Activated CD8-positive, alpha-beta T cell treated with anti-CD3 and anti-CD28 coated beads for 36 hours (primary cell): ENCODE measurements at regions not wholly inside any gene's neighbourhood (a gene's known extent, or its start where the extent isn't known, plus 50 kb on each side); places are given as distances from the start of the nearest gene placed in this dataset.

Experiments
- ATAC-seq: fragments of 200-7000 bp; cut with Tn5 transposase; one replicate; pipeline ENCODE4 v1.10.0; 2021; ENCODE audit warnings: mild to moderate bottlenecking, moderate library complexity
- CTCF ChIA-PET: fragments of 350-600 bp; sonication (Branson Sonifier 250); formaldehyde crosslinking; loops from one replicate; lab custom pipeline; 2021; ENCODE audit warnings: antibody characterized with exemption; lab: Charles Lee
- POLR2A ChIA-PET: fragments of 350-600 bp; sonication (Branson Sonifier 250); formaldehyde crosslinking; loops from one replicate; lab custom pipeline; 2021; ENCODE audit warnings: antibody characterized with exemption; lab: Charles Lee
- DNase-seq: peaks from one replicate; pipeline ENCODE4 v3.0.0-alpha.2; 2020
- H3K27ac Mint-ChIP-seq: one replicate; pipeline ENCODE4 v1.8.0; 2021; ENCODE audit warnings: mild to moderate bottlenecking, mixed read lengths
- H3K27me3 Mint-ChIP-seq: one replicate; pipeline ENCODE4 v1.8.0; 2021; ENCODE audit warnings: mixed read lengths
- H3K36me3 Mint-ChIP-seq: one replicate; pipeline ENCODE4 v1.8.0; 2021; ENCODE audit warnings: low read depth, mixed read lengths
- H3K4me1 Mint-ChIP-seq: one replicate; pipeline ENCODE4 v1.8.0; 2021; ENCODE audit warnings: low read depth, mixed read lengths
- H3K4me3 Mint-ChIP-seq: one replicate; pipeline ENCODE4 v1.8.0; 2021; ENCODE audit warnings: mild to moderate bottlenecking, moderate library complexity, mixed read lengths
- H3K9me3 Mint-ChIP-seq: one replicate; pipeline ENCODE4 v1.8.0; 2021; ENCODE audit warnings: mixed read lengths
- CTCF ChIP-seq: fragments of 200-600 bp; IDR thresholded peaks from one replicate; pipeline ENCODE4 v1.8.0; 2022; ENCODE audit warnings: antibody characterized with exemption, mild to moderate bottlenecking
- intact Hi-C: fragments of 100-400 bp; cut with micrococcal nuclease; formaldehyde crosslinking; loops from one replicate; pipeline ENCODE4 v1.10.0; 2022

GRCh38 chr13:99847318-99847750 is 124.2 kb downstream of the ZIC5 start:
- Mint-ChIP-seq H3K9me3 (no peaks in the 10 kb centered on the region), H3K27me3 (no peaks in the 10 kb centered on the region), H3K4me3 (no peak overlapping the region), H3K36me3 (no peaks in the 10 kb centered on the region), H3K27ac (no peak overlapping the region), H3K4me1 (no peaks in the 10 kb centered on the region)
- no peak for TF ChIP-seq CTCF
- intact Hi-C loops, result no loop called here
- ATAC-seq (no peak), DNase-seq (no peak)
- CTCF ChIA-PET, result no interaction called here
- POLR2A ChIA-PET, result no interaction called here

GRCh38 chr13:99845161-99845874 is 126.2 kb downstream of the ZIC5 start:
- H3K27me3 Mint-ChIP-seq, result no peaks in the 10 kb centered on the region
- no peak overlapping the region for H3K4me3 Mint-ChIP-seq
- CTCF ChIA-PET, result interaction anchor here (1.6 kb wide), 1 partner anchor 33 kb away, joined by 4 read pairs; no protein-coding TSS in a partner anchor
- H3K27ac Mint-ChIP-seq, result no peak overlapping the region
- POLR2A ChIA-PET, result no interaction called here
- H3K9me3 Mint-ChIP-seq, result no peaks in the 10 kb centered on the region
- DNase-seq (no peak), ATAC-seq (no peak)
- intact Hi-C loops, result no loop called here
- no peak for TF ChIP-seq CTCF
- no peaks in the 10 kb centered on the region for H3K36me3 Mint-ChIP-seq
- no peaks in the 10 kb centered on the region for H3K4me1 Mint-ChIP-seq

- Mint-ChIP-seq H3K4me1 (no peaks in the 10 kb centered on the region), H3K27ac (no peak overlapping the region), H3K9me3 (no peaks in the 10 kb centered on the region), H3K4me3 (no peak overlapping the region), H3K27me3 (no peaks in the 10 kb centered on the region), H3K36me3 (no peaks in the 10 kb centered on the region)
- no peak for DNase-seq
- intact Hi-C loops, result no loop called here
- ChIA-PET CTCF (no interaction called here), POLR2A (no interaction called here)
- no peak for TF ChIP-seq CTCF
- ATAC-seq, result no peak
Observed at GRCh38 chr13:99844421-99844820, 127.1 kb downstream of the ZIC5 start.

GRCh38 chr13:99843872-99844271 is 127.7 kb downstream of the ZIC5 start:
- ChIA-PET POLR2A (no interaction called here), CTCF (interaction anchor here (1.3 kb wide), 1 partner anchor 56 kb away, joined by 3 read pairs; no protein-coding TSS in a partner anchor)
- intact Hi-C loops, result no loop called here
- Mint-ChIP-seq H3K36me3 (no peaks in the 10 kb centered on the region), H3K27me3 (no peaks in the 10 kb centered on the region), H3K4me1 (no peaks in the 10 kb centered on the region), H3K27ac (no peak overlapping the region), H3K4me3 (no peak overlapping the region), H3K9me3 (no peaks in the 10 kb centered on the region)
- TF ChIP-seq CTCF, result no peak
- DNase-seq (no peak), ATAC-seq (no peak)

GRCh38 chr13:99842405-99842804 is 129.2 kb downstream of the ZIC5 start:
- CTCF ChIA-PET, result interaction anchor here (1.3 kb wide), 1 partner anchor 58 kb away, joined by 3 read pairs; no protein-coding TSS in a partner anchor
- no peak for TF ChIP-seq CTCF
- H3K36me3 Mint-ChIP-seq, result no peaks in the 10 kb centered on the region

More at GRCh38 chr13:99842405-99842804, 129.2 kb downstream of the ZIC5 start:
- Mint-ChIP-seq H3K4me3 (no peak overlapping the region), H3K27ac (no peak overlapping the region), H3K4me1 (no peaks in the 10 kb centered on the region), H3K9me3 (no peaks in the 10 kb centered on the region), H3K27me3 (no peaks in the 10 kb centered on the region)
- DNase-seq, result no peak
- no peak for ATAC-seq
- POLR2A ChIA-PET, result no interaction called here
- intact Hi-C loops, result no loop called here
